SK-N-SH (cell line): ENCODE measurements at regions not wholly inside any gene's neighbourhood (a gene's known extent, or its start where the extent isn't known, plus 50 kb on each side); places are given as distances from the start of the nearest gene placed in this dataset.

ENCODE experiments used
- CTCF ChIA-PET: fragments of 300-600, 350-600 bp; formaldehyde crosslinking; extraction: SDS; loops from one replicate; lab custom pipeline; 2021; lab: Yijun Ruan, JAX
- POLR2A ChIA-PET: fragments of 350-600 bp; sonication (Branson Sonifier 250); formaldehyde crosslinking; extraction: SDS; loops from one replicate; lab custom pipeline; 2020; ENCODE audit warnings: antibody characterized with exemption, inconsistent platforms; lab: Yijun Ruan, JAX
- DNase-seq: peaks from one replicate; pipeline ENCODE4 v3.0.0; 2012
- H2AFZ ChIP-seq: fragments of 200-600 bp; sonication (generic); 2 replicates; pipeline ENCODE4 v1.8.1; 2016; ENCODE audit warnings: antibody characterized with exemption, mild to moderate bottlenecking, low read depth
- H3F3A ChIP-seq: fragments of 200-600 bp; sonication (generic); replicated peaks from 2 replicates; pipeline ENCODE3; 2016; ENCODE audit warnings: antibody characterized with exemption, mild to moderate bottlenecking; ENCODE audit not compliant: insufficient read depth
- H3K27ac ChIP-seq, 2 experiments: fragments of 200-500 bp in 1 of 2; fragments of 200-600 bp in 1 of 2; sonication (Bioruptor generic) in 1 of 2; sonication (generic), shearing (Covaris generic) in 1 of 2; 2 replicates each; pipeline versions ENCODE4 v1.5.1 to v1.6.1; 2014 to 2016; ENCODE audit warnings: low read depth in 2 of 2, inconsistent platforms in 1 of 2, low read length in 1 of 2, mild to moderate bottlenecking in 1 of 2, mixed read lengths in 1 of 2
- H3K27me3 ChIP-seq: fragments of 200-600 bp; sonication (generic), shearing (Covaris generic); 2 replicates; pipeline ENCODE4 v1.6.1; 2016; ENCODE audit warnings: mixed run types; ENCODE audit not compliant: insufficient read depth
- H3K36me3 ChIP-seq, 2 experiments: fragments of 200-500 bp in 1 of 2; fragments of 200-600 bp in 1 of 2; sonication (Bioruptor generic) in 1 of 2; sonication (generic) in 1 of 2; replicated peaks in 1 of 2; 2 replicates each; pipeline versions ENCODE3 to v1.5.1; 2014 to 2016; ENCODE audit warnings: low read length in 1 of 2, mild to moderate bottlenecking in 1 of 2; ENCODE audit not compliant: insufficient read depth in 2 of 2, control insufficient read depth in 1 of 2
- H3K4me1 ChIP-seq, 2 experiments: fragments of 200-500 bp in 1 of 2; fragments of 200-600 bp in 1 of 2; sonication (Bioruptor generic) in 1 of 2; sonication (generic), shearing (Covaris generic) in 1 of 2; 2 replicates each; pipeline versions ENCODE4 v1.5.1 to v1.6.1; 2014 to 2016; ENCODE audit warnings: low read depth in 1 of 2, low read length in 1 of 2, mixed run types in 1 of 2; ENCODE audit not compliant: insufficient read depth in 2 of 2, control insufficient read depth in 1 of 2
- H3K4me2 ChIP-seq: fragments of 200-600 bp; sonication (generic), shearing (Covaris generic); 2 replicates; pipeline ENCODE4 v1.6.1; 2017; ENCODE audit warnings: mixed run types
- H3K4me3 ChIP-seq, 2 experiments: fragments of 200-500 bp in 1 of 2; fragments of 200-600 bp in 1 of 2; sonication (Bioruptor generic) in 1 of 2; sonication (generic), shearing (Covaris generic) in 1 of 2; 2 replicates each; pipeline versions ENCODE4 v1.5.1 to v1.8.1; 2014 to 2016; ENCODE audit warnings: low read depth in 2 of 2, inconsistent platforms in 1 of 2, low read length in 1 of 2, mild to moderate bottlenecking in 1 of 2, mixed read lengths in 1 of 2, moderate library complexity in 1 of 2
- H3K79me2 ChIP-seq: fragments of 200-600 bp; sonication (generic); 2 replicates; pipeline ENCODE4 v1.8.1; 2017; ENCODE audit warnings: mild to moderate bottlenecking; ENCODE audit not compliant: insufficient read depth
- H3K9ac ChIP-seq: fragments of 200-600 bp; sonication (generic); 2 replicates; pipeline ENCODE4 v1.6.1; 2017; ENCODE audit warnings: mixed run types
- H3K9me2 ChIP-seq: fragments of 200-600 bp; sonication (generic); 2 replicates; pipeline ENCODE4 v1.6.1; 2017; ENCODE audit warnings: mixed run types
- H3K9me3 ChIP-seq: fragments of 200-600 bp; sonication (generic); 2 replicates; pipeline ENCODE4 v1.6.1; 2017; ENCODE audit warnings: mixed run types, mild to moderate bottlenecking, moderate library complexity
- H4K20me1 ChIP-seq: fragments of 200-600 bp; sonication (generic); 2 replicates; pipeline ENCODE4 v1.6.1; 2017; ENCODE audit warnings: mild to moderate bottlenecking, mixed run types; ENCODE audit not compliant: insufficient read depth
- CTCF ChIP-seq: fragments of 200-600 bp; sonication (generic); IDR thresholded peaks from 2 replicates; pipeline ENCODE4 v1.6.1; 2017; ENCODE audit warnings: antibody characterized with exemption, mild to moderate bottlenecking, moderate library complexity
- ELF1 ChIP-seq: IDR thresholded peaks from 2 replicates; pipeline ENCODE4 v1.4.0; 2012
- EZH2phosphoT487 ChIP-seq: fragments of 200-600 bp; sonication (generic); IDR thresholded peaks from 2 replicates; pipeline ENCODE4 v1.6.1; 2017; ENCODE audit warnings: low read depth, mixed run types, mild to moderate bottlenecking, antibody characterized with exemption, moderate library complexity, borderline replicate concordance
- FOSL2 ChIP-seq: IDR thresholded peaks from 2 replicates; pipeline ENCODE4 v1.4.0; 2012; ENCODE audit warnings: low read depth, mild to moderate bottlenecking, moderate library complexity, borderline replicate concordance
- GATA2 ChIP-seq: sonication (generic); formaldehyde crosslinking; IDR thresholded peaks from 2 replicates; pipeline ENCODE4 v1.5.0; 2020; ENCODE audit warnings: mild to moderate bottlenecking, missing genetic modification reagents
- MAX ChIP-seq: IDR thresholded peaks from 2 replicates; pipeline ENCODE4 v1.4.0; 2012; ENCODE audit warnings: low read depth
- NFIC ChIP-seq: IDR thresholded peaks from 2 replicates; pipeline ENCODE4 v1.4.0; 2012; ENCODE audit warnings: borderline replicate concordance
- PBX3 ChIP-seq: IDR thresholded peaks from 2 replicates; pipeline ENCODE4; 2012
- RAD21 ChIP-seq: IDR thresholded peaks from 2 replicates; pipeline ENCODE4 v1.6.1; 2012; ENCODE audit warnings: mild to moderate bottlenecking, low read length
- RCOR1 ChIP-seq: fragments of 150-350 bp; IDR thresholded peaks from 2 replicates; pipeline ENCODE4 v1.6.1; 2017; ENCODE audit warnings: antibody characterized with exemption, low read length
- REST ChIP-seq: IDR thresholded peaks from 2 replicates; pipeline ENCODE4 v1.6.1; 2012; ENCODE audit warnings: mild to moderate bottlenecking, low read depth, low read length, moderate library complexity
- RFX5 ChIP-seq: IDR thresholded peaks from 2 replicates; pipeline ENCODE4 v1.6.1; 2012; ENCODE audit warnings: mild to moderate bottlenecking, improper control_type of control experiment, low read length
- SMC3 ChIP-seq: IDR thresholded peaks from 2 replicates; pipeline ENCODE4 v1.6.1; 2012; ENCODE audit warnings: low read depth, low read length, improper control_type of control experiment
- TAF1 ChIP-seq: IDR thresholded peaks from 2 replicates; pipeline ENCODE4 v1.6.1; 2012; ENCODE audit warnings: low read depth, mild to moderate bottlenecking, low read length, moderate library complexity, borderline replicate concordance
- TEAD4 ChIP-seq: IDR thresholded peaks from 2 replicates; pipeline ENCODE4 v1.4.0; 2012; ENCODE audit warnings: mild to moderate bottlenecking, borderline replicate concordance; ENCODE audit not compliant: insufficient read depth
- YY1 ChIP-seq: IDR thresholded peaks from 2 replicates; pipeline ENCODE4 v1.4.0; 2012; ENCODE audit warnings: low read depth, mild to moderate bottlenecking
- ZBTB33 ChIP-seq: IDR thresholded peaks from 2 replicates; pipeline ENCODE4 v1.4.0; 2012; ENCODE audit warnings: low read depth, borderline replicate concordance
- WGBS: methylation state at CpG from one replicate; pipeline ENCODE4 v1.1.6; 2017; ENCODE audit warnings: low lambda C conversion rate; 5-methylcytosine and 5-hydroxymethylcytosine counted together
- TF ChIP-seq, protein P1 (sequence below): fragments of 150-350 bp; IDR thresholded peaks from 2 replicates; pipeline ENCODE4 v1.6.1; 2016; ENCODE audit warnings: mild to moderate bottlenecking, low read depth, low read length

GRCh38 chr2:234388591-234388990 lies 108.3 kb downstream of the ARL4C start:
- H3K4me3 ChIP-seq, result no peak overlapping the region
- H3K79me2 ChIP-seq, result no peaks in the 10 kb centered on the region
- H3K9me2 ChIP-seq, result no peaks in the 10 kb centered on the region
- no peak overlapping the region for H3K4me2 ChIP-seq
- no peak overlapping the region for H3K9ac ChIP-seq
- H3F3A ChIP-seq, result no peaks in the 10 kb centered on the region
- H3K27me3 ChIP-seq, result no peaks in the 10 kb centered on the region
- POLR2A ChIA-PET, result no interaction called here
- no peaks in the 10 kb centered on the region for H3K9me3 ChIP-seq
- WGBS, result 79% methylated on average over 5 of the region's 5 CpGs
- no peaks in the 10 kb centered on the region for H4K20me1 ChIP-seq
- H2AFZ ChIP-seq, result no peak overlapping the region
- no peaks in the 10 kb centered on the region for H3K36me3 ChIP-seq
- no peak for DNase-seq
- CTCF ChIA-PET, result no interaction called here
- no peaks in the 10 kb centered on the region for H3K4me1 ChIP-seq
- TF ChIP-seq CTCF (no peak), EZH2phosphoT487 (no peak), YY1 (no peak), RAD21 (no peak), TEAD4 (no peak), RCOR1 (no peak), FOSL2 (no peak), MAX (no peak), ZBTB33 (no peak), REST (no peak), SMC3 (no peak), TAF1 (no peak), NFIC (no peak), ELF1 (no peak), RFX5 (no peak), PBX3 (no peak), GATA2 (CRISPR knock-in tag) (no peak)
- TF ChIP-seq, protein P1, sequence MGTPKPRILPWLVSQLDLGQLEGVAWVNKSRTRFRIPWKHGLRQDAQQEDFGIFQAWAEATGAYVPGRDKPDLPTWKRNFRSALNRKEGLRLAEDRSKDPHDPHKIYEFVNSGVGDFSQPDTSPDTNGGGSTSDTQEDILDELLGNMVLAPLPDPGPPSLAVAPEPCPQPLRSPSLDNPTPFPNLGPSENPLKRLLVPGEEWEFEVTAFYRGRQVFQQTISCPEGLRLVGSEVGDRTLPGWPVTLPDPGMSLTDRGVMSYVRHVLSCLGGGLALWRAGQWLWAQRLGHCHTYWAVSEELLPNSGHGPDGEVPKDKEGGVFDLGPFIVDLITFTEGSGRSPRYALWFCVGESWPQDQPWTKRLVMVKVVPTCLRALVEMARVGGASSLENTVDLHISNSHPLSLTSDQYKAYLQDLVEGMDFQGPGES, result no peak
- no peak overlapping the region for H3K27ac ChIP-seq
